Thyroid gland (tissue), 4 donors: ENCODE measurements at regions not wholly inside any gene's neighbourhood (a gene's known extent, or its start where the extent isn't known, plus 50 kb on each side); places are given as distances from the start of the nearest gene placed in this dataset.

Source experiments
- CTCF ChIP-seq, 6 experiments: fragments of 200-600 bp in 3 of 6; fragments of 450-650 bp in 3 of 6; sonication (generic) in 3 of 6; IDR thresholded peaks; one replicate each; pipeline ENCODE4 v1.5.1; 2016 to 2019; ENCODE audit warnings: antibody characterized with exemption in 6 of 6, mild to moderate bottlenecking in 2 of 6, inconsistent platforms in 1 of 6, moderate library complexity in 1 of 6
- POLR2A ChIP-seq, 2 donors: fragments of 450-650 bp; IDR thresholded peaks; one replicate each; pipeline ENCODE4 v1.6.1; 2017; ENCODE audit warnings: antibody characterized with exemption in 2 of 2, mild to moderate bottlenecking in 2 of 2, moderate library complexity in 1 of 2

- TF ChIP-seq POLR2A (IDR thresholded peaks at IDR 0.05), result no peak
- no peak for TF ChIP-seq CTCF (IDR thresholded peaks at IDR 0.05)
Observed at GRCh38 chr9:129258823-129259301, 80.8 kb upstream of the IER5L start.
